Neural cell (in vitro differentiated cells): ENCODE measurements at regions not wholly inside any gene's neighbourhood (a gene's known extent, or its start where the extent isn't known, plus 50 kb on each side); places are given as distances from the start of the nearest gene placed in this dataset.

Experiments
- H2AFZ ChIP-seq: fragments of 200-600, 300-800 bp; sonication (generic), shearing (Covaris generic); 2 replicates; pipeline ENCODE4 v1.6.0; 2014; ENCODE audit warnings: low read depth, mild to moderate bottlenecking, antibody characterized with exemption, low read length, moderate library complexity
- H3F3A ChIP-seq: fragments of 200-600 bp; shearing (Covaris generic); 2 replicates; pipeline ENCODE4 v1.6.1; 2016; ENCODE audit warnings: mild to moderate bottlenecking, moderate library complexity, mixed read lengths, antibody characterized with exemption, low read length; ENCODE audit not compliant: insufficient read depth, poor library complexity, severe bottlenecking
- H3K27ac ChIP-seq: fragments of 200-600, 300-800 bp; sonication (generic), shearing (Covaris generic); 2 replicates; pipeline ENCODE4 v1.5.1; 2014; ENCODE audit warnings: mild to moderate bottlenecking, low read length, moderate library complexity
- H3K27me3 ChIP-seq: fragments of 300-800, 200-600 bp; sonication (generic), shearing (Covaris generic); 2 replicates; pipeline ENCODE4 v1.6.0; 2014; ENCODE audit warnings: mild to moderate bottlenecking, low read depth, low read length, moderate library complexity; ENCODE audit not compliant: insufficient read depth
- H3K36me3 ChIP-seq: fragments of 300-800, 200-600 bp; sonication (generic), shearing (Covaris generic); 2 replicates; pipeline ENCODE4 v1.5.1; 2014; ENCODE audit warnings: mild to moderate bottlenecking, antibody characterized with exemption, low read length, moderate library complexity; ENCODE audit not compliant: insufficient read depth
- H3K4me2 ChIP-seq: fragments of 300-800, 200-600 bp; sonication (generic), shearing (Covaris generic); 2 replicates; pipeline ENCODE4 v1.6.0; 2014; ENCODE audit warnings: mild to moderate bottlenecking, low read length
- H3K4me3 ChIP-seq: fragments of 300-800, 200-600 bp; sonication (generic), shearing (Covaris generic); 2 replicates; pipeline ENCODE4 v1.5.1; 2014; ENCODE audit warnings: mild to moderate bottlenecking, low read length, moderate library complexity
- H3K79me2 ChIP-seq: fragments of 200-600 bp; shearing (Covaris generic); replicated peaks from 2 replicates; pipeline ENCODE4 v1.6.0; 2014; ENCODE audit warnings: mild to moderate bottlenecking, low read length, moderate library complexity; ENCODE audit not compliant: insufficient read depth
- H3K9ac ChIP-seq: fragments of 300-800, 200-600 bp; sonication (generic), shearing (Covaris generic); 2 replicates; pipeline ENCODE4 v1.6.1; 2016; ENCODE audit warnings: mild to moderate bottlenecking, low read length, mixed read lengths
- H3K9me2 ChIP-seq: fragments of 200-600 bp; shearing (Covaris generic); 2 replicates; pipeline ENCODE4 v1.6.1; 2016; ENCODE audit warnings: mild to moderate bottlenecking, low read length, mixed read lengths; ENCODE audit not compliant: insufficient read depth
- H3K9me3 ChIP-seq: fragments of 200-600, 300-800 bp; sonication (generic), shearing (Covaris generic); 2 replicates; pipeline ENCODE4 v1.6.1; 2016; ENCODE audit warnings: mild to moderate bottlenecking, mixed run types, low read length, moderate library complexity, mixed read lengths
- H4K20me1 ChIP-seq: fragments of 200-600 bp; shearing (Covaris generic); 2 replicates; pipeline ENCODE4 v1.6.1; 2016; ENCODE audit warnings: mild to moderate bottlenecking, mixed run types; ENCODE audit not compliant: insufficient read depth
- EP300 ChIP-seq: fragments of 450-650 bp; conservative IDR thresholded peaks from 2 replicates; pipeline ENCODE4 v1.6.1; 2014; ENCODE audit warnings: antibody characterized with exemption, mild to moderate bottlenecking, moderate library complexity; ENCODE audit not compliant: poor library complexity, severe bottlenecking
- EZH2 ChIP-seq: fragments of 200-600, 300-800 bp; shearing (Covaris generic), sonication (generic); IDR thresholded peaks from 2 replicates; pipeline ENCODE4 v1.6.1; 2014; ENCODE audit warnings: antibody characterized with exemption, low read length, borderline replicate concordance, mild to moderate bottlenecking; ENCODE audit not compliant: insufficient read depth, poor library complexity, severe bottlenecking
- MXI1 ChIP-seq: fragments of 450-650 bp; conservative IDR thresholded peaks from 2 replicates; pipeline ENCODE4 v1.6.1; 2014; ENCODE audit warnings: antibody characterized with exemption, mild to moderate bottlenecking; ENCODE audit not compliant: poor library complexity, severe bottlenecking
- POLR2AphosphoS5 ChIP-seq: IDR thresholded peaks from 2 replicates; pipeline ENCODE4 v1.6.1; 2012
- RAD21 ChIP-seq: fragments of 450-650 bp; conservative IDR thresholded peaks from 2 replicates; pipeline ENCODE4 v1.6.1; 2014; ENCODE audit warnings: antibody characterized with exemption, mild to moderate bottlenecking, moderate library complexity
- SMC3 ChIP-seq: fragments of 450-650 bp; conservative IDR thresholded peaks from 2 replicates; pipeline ENCODE4 v1.6.1; 2014; ENCODE audit warnings: antibody characterized with exemption, mild to moderate bottlenecking, moderate library complexity; ENCODE audit not compliant: poor library complexity
- TAF1 ChIP-seq: IDR thresholded peaks from 2 replicates; pipeline ENCODE4 v1.6.1; 2012; ENCODE audit warnings: low read depth
- TF ChIP-seq, protein P1 (sequence below): IDR thresholded peaks from 2 replicates; pipeline ENCODE4 v1.6.1; 2012; ENCODE audit warnings: borderline replicate concordance
- TF ChIP-seq, protein P2 (sequence below): fragments of 450-650 bp; IDR thresholded peaks from 2 replicates; pipeline ENCODE4 v1.5.1; 2014; ENCODE audit warnings: antibody characterized with exemption, mild to moderate bottlenecking, moderate library complexity; ENCODE audit not compliant: poor library complexity, severe bottlenecking

DNA sequence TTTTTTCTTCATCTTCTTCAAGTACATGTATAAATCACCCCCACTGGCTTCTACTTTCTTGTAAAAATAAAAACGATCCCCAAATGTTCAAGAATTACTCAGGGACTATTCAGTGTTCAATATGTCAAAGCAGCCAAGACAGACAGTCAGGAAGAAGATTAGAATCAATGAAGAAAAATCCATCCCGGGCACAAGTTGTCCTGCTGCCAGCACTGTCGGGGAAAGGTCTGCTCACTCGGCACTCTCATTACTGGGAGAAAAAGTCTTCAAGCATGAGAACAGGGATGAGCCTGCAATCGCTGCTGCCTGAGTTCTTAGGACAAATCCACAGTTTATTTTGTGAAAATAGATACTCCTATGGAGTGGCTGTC lies 482.8 kb upstream of the KLHL29 start:
- no peaks in the 10 kb centered on the region for H3K79me2 ChIP-seq
- H3K9ac ChIP-seq = peak overlapping the region; percentile 8
- no peaks in the 10 kb centered on the region for H3K9me3 ChIP-seq
- H3K27me3 ChIP-seq = no peaks in the 10 kb centered on the region
- no peaks in the 10 kb centered on the region for H3K36me3 ChIP-seq
- no peak overlapping the region for H3K4me2 ChIP-seq
- H3K4me3 ChIP-seq = peak overlapping the region; percentile 9
- H2AFZ ChIP-seq = peak overlapping the region; percentile 11
- no peaks in the 10 kb centered on the region for H4K20me1 ChIP-seq
- TF ChIP-seq, protein P1, sequence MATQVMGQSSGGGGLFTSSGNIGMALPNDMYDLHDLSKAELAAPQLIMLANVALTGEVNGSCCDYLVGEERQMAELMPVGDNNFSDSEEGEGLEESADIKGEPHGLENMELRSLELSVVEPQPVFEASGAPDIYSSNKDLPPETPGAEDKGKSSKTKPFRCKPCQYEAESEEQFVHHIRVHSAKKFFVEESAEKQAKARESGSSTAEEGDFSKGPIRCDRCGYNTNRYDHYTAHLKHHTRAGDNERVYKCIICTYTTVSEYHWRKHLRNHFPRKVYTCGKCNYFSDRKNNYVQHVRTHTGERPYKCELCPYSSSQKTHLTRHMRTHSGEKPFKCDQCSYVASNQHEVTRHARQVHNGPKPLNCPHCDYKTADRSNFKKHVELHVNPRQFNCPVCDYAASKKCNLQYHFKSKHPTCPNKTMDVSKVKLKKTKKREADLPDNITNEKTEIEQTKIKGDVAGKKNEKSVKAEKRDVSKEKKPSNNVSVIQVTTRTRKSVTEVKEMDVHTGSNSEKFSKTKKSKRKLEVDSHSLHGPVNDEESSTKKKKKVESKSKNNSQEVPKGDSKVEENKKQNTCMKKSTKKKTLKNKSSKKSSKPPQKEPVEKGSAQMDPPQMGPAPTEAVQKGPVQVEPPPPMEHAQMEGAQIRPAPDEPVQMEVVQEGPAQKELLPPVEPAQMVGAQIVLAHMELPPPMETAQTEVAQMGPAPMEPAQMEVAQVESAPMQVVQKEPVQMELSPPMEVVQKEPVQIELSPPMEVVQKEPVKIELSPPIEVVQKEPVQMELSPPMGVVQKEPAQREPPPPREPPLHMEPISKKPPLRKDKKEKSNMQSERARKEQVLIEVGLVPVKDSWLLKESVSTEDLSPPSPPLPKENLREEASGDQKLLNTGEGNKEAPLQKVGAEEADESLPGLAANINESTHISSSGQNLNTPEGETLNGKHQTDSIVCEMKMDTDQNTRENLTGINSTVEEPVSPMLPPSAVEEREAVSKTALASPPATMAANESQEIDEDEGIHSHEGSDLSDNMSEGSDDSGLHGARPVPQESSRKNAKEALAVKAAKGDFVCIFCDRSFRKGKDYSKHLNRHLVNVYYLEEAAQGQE = no peak
- TF ChIP-seq MXI1 = no peak
- no peak for TF ChIP-seq EP300
- TF ChIP-seq, protein P2, sequence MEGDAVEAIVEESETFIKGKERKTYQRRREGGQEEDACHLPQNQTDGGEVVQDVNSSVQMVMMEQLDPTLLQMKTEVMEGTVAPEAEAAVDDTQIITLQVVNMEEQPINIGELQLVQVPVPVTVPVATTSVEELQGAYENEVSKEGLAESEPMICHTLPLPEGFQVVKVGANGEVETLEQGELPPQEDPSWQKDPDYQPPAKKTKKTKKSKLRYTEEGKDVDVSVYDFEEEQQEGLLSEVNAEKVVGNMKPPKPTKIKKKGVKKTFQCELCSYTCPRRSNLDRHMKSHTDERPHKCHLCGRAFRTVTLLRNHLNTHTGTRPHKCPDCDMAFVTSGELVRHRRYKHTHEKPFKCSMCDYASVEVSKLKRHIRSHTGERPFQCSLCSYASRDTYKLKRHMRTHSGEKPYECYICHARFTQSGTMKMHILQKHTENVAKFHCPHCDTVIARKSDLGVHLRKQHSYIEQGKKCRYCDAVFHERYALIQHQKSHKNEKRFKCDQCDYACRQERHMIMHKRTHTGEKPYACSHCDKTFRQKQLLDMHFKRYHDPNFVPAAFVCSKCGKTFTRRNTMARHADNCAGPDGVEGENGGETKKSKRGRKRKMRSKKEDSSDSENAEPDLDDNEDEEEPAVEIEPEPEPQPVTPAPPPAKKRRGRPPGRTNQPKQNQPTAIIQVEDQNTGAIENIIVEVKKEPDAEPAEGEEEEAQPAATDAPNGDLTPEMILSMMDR = no peak
- TF ChIP-seq RAD21 = no peak
- TF ChIP-seq POLR2AphosphoS5 = no peak
- TF ChIP-seq TAF1 = no peak
- TF ChIP-seq SMC3 = no peak
- TF ChIP-seq EZH2 = no peak
- peak overlapping the region; percentile 58 for H3K27ac ChIP-seq
- H3F3A ChIP-seq = no peaks in the 10 kb centered on the region
- H3K9me2 ChIP-seq = no peaks in the 10 kb centered on the region

DNA sequence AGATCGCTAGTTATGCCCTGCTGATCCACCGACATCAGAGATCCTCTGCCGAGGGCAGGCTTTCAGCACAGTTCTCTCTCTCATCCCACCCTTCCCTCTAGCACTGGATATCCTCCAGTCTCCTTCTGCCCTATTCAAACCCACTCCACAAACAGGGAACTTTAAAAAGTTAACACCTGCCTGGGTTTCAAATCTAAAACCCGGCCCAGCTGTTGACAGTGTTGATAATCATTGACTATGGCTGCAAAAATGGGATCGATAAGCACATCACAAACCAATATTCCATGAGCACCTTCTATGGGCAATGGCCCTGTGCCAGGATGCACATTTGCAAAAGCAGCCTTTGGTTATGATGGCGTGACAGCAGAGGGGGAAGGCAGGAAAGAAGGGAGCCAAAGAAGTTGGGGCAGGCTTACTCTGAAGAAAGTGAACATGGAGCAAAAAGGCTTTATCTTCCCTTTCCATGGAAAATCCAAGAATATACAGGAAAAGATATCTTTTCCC lies 482.3 kb upstream of the KLHL29 start:
- H3K9me3 ChIP-seq = no peaks in the 10 kb centered on the region
- H3F3A ChIP-seq = no peaks in the 10 kb centered on the region

More for the DNA sequence above, 482.3 kb upstream of the KLHL29 start:
- TF ChIP-seq POLR2AphosphoS5 (no peak), SMC3 (no peak), MXI1 (no peak), EP300 (no peak), RAD21 (no peak), EZH2 (no peak), TAF1 (no peak)
- TF ChIP-seq, protein P1 = no peak
- TF ChIP-seq, protein P2 = no peak
- no peaks in the 10 kb centered on the region for H3K9me2 ChIP-seq
- no peaks in the 10 kb centered on the region for H3K36me3 ChIP-seq
- no peaks in the 10 kb centered on the region for H4K20me1 ChIP-seq
- no peak overlapping the region for H3K9ac ChIP-seq
- H3K27me3 ChIP-seq = no peaks in the 10 kb centered on the region
- no peak overlapping the region for H2AFZ ChIP-seq
- H3K4me2 ChIP-seq = no peak overlapping the region
- peak overlapping the region; percentile 58 for H3K27ac ChIP-seq
- no peak overlapping the region for H3K4me3 ChIP-seq
- no peaks in the 10 kb centered on the region for H3K79me2 ChIP-seq
